T47D (cell line): ENCODE measurements at regions not wholly inside any gene's neighbourhood (a gene's known extent, or its start where the extent isn't known, plus 50 kb on each side); places are given as distances from the start of the nearest gene placed in this dataset.

Source experiments
- DNase-seq, 2 experiments: peaks; one replicate each; pipeline versions ENCODE4 v3.0.0 to v3.0.0-alpha.2; 2011 to 2012; ENCODE audit warnings: low read depth in 1 of 2, low spot score in 1 of 2
- JUND ChIP-seq: IDR thresholded peaks from 2 replicates; pipeline ENCODE4 v1.6.1; 2012; ENCODE audit warnings: low read depth
- in situ Hi-C: cut with HindIII; loops from 2 replicates; pipeline ENCODE4 v1.10.0; 2016; ENCODE audit warnings: low sequenced_read_pairs, low pct_unique_long_range_greater_than_20kb

DNA sequence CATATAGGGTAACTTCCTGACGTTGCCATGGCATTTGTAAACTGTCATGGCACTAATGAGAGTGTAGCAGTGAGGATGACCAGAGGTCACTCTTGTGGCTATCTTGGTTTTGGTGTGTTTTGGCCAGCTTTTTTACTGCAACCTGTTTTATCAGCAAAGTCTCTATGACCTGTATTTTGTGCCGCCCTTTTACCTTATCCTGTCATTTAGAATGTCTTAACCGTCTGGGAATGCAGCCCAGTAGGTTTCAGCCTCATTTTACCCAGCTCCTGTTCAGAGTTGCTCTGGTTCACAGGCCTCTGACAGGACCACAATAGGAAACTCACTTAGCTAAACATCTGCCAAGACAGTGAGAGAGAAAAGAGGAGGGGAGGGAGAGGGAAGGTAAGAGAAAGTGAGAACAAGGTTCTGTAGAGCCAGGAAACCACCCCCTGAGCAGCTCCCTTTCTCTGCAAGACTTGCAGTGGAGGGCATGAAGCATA lies 64.8 kb upstream of the PLEKHG3 start:
- DNase-seq: no peak
- in situ Hi-C loops: no loop called here
- no peak for TF ChIP-seq JUND

GRCh38 chr14:64640839-64641238 lies 63.4 kb upstream of the PLEKHG3 start:
- no peak for TF ChIP-seq JUND
- no peak for DNase-seq
- in situ Hi-C loops: no loop called here

GRCh38 chr14:64641760-64642159 lies 62.5 kb upstream of the PLEKHG3 start:
- no peak for DNase-seq
- in situ Hi-C loops: no loop called here
- TF ChIP-seq JUND: no peak

- in situ Hi-C loops: no loop called here
- DNase-seq: no peak
- no peak for TF ChIP-seq JUND
Measured at GRCh38 chr14:64643709-64644108, 60.5 kb upstream of the PLEKHG3 start.

- TF ChIP-seq JUND: no peak
- DNase-seq: no peak
- in situ Hi-C loops: no loop called here
Measured at GRCh38 chr14:64644629-64645028, 59.6 kb upstream of the PLEKHG3 start.

- TF ChIP-seq JUND: no peak
- in situ Hi-C loops: no loop called here
- no peak for DNase-seq
Measured at GRCh38 chr14:64645220-64645892, 58.9 kb upstream of the PLEKHG3 start.

- no peak for DNase-seq
- in situ Hi-C loops: no loop called here
- no peak for TF ChIP-seq JUND
Measured at GRCh38 chr14:64646103-64646502, 58.1 kb upstream of the PLEKHG3 start.

DNA sequence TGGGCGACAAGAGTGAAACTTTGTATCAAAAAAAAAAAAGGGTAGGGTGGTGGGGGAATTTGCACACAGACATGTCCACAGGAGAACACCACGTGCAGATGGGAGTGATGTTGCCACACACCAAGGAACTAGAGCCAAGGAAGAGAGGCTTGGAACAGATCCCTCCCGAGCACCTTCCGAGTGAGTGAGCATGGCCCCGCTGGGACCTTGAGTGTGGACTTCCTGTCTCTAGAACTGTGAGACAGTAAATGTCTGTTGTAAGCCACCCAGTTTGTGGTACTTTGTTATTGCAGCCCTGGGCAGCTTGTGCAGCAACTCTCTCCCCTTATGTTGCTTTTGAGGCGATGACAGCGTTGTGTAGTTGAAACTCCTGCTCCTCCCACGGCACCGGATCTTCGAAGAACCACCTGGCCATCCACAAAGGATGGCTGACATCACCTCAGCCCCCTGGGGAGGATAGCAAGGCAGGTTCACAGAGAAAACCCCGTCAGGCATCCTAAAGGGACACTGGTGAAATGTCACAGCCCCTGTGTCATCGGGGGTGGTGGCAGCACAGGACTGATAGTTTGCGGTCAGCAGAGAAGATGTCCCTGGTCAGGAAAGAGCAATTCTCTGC lies 54.7 kb upstream of the PLEKHG3 start:
- TF ChIP-seq JUND: no peak
- in situ Hi-C loops: no loop called here
- DNase-seq: no peak

- in situ Hi-C loops: no loop called here
- TF ChIP-seq JUND: no peak
- no peak for DNase-seq
Measured at GRCh38 chr14:64653900-64654245, 50.4 kb upstream of the PLEKHG3 start.

DNA sequence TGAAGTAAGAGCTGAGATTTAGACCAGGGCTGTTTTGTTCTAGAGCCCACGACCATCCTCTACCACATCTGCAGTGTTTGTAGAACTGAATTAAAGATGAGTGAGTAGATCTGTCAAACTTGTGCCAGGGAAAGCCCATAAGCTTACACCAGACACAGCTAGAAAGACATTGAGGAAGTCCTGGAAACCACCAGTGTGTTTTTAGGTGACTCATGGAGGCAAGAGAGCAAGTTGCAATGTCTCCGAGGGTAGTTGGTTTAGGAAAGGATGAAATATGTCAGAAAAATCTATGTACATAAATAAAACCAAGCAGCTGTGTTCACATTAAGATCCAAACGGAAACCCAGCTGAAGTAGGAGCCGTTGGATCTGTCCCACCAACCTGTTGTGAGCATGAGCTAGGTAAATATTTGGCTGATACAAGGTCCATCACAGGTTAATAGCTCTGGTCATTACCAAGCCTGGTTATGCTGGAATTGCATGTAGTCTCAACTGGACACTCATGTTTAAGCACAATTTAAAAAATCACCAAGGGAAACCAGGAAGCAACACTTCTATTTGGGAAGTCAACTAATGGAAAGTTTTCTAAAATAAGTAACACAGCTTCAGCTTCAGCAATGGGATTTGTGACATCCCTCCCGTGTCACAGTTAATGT lies 49.9 kb upstream of the PLEKHG3 start:
- peak in 1 of 2 experiments; percentile 34 for DNase-seq
- in situ Hi-C loops: no loop called here

More for the DNA sequence above, 49.9 kb upstream of the PLEKHG3 start:
- no peak for TF ChIP-seq JUND
